Parathyroid adenoma (tissue), 2 donors: ENCODE measurements at regions not wholly inside any gene's neighbourhood (a gene's known extent, or its start where the extent isn't known, plus 50 kb on each side); places are given as distances from the start of the nearest gene placed in this dataset.
"Not testable (repeated sequence)": the region's sequence is repeated elsewhere in the genome, so short reads cannot be mapped to it uniquely, and the experiment has no call there.

Source experiments
- H2AFZ ChIP-seq: fragments of 300-600 bp; sonication (generic); one replicate; pipeline ENCODE4 v1.7.0; 2017; ENCODE audit warnings: antibody characterized with exemption, mild to moderate bottlenecking
- H3K27ac ChIP-seq: fragments of 300-600 bp; sonication (generic); one replicate; pipeline ENCODE4 v1.7.0; 2017
- H3K27me3 ChIP-seq: fragments of 300-600 bp; sonication (generic); one replicate; pipeline ENCODE4 v1.7.0; 2017; ENCODE audit warnings: low read length; ENCODE audit not compliant: control insufficient read depth, insufficient read depth
- H3K36me3 ChIP-seq: fragments of 300-600 bp; sonication (generic); one replicate; pipeline ENCODE4 v1.7.0; 2017; ENCODE audit warnings: low read length; ENCODE audit not compliant: control insufficient read depth, insufficient read depth
- H3K4me1 ChIP-seq: fragments of 300-600 bp; sonication (generic); one replicate; pipeline ENCODE4 v1.7.0; 2017; ENCODE audit warnings: control low read depth
- H3K4me2 ChIP-seq: fragments of 300-600 bp; sonication (generic); one replicate; pipeline ENCODE4 v1.7.0; 2017; ENCODE audit warnings: low read length
- H3K4me3 ChIP-seq: fragments of 300-600 bp; sonication (generic); one replicate; pipeline ENCODE4 v1.7.0; 2017; ENCODE audit warnings: low read depth, low read length
- H3K79me2 ChIP-seq: fragments of 300-600 bp; sonication (generic); one replicate; pipeline ENCODE4 v1.7.0; 2017; ENCODE audit warnings: control low read depth
- H3K9ac ChIP-seq: fragments of 300-600 bp; sonication (generic); one replicate; pipeline ENCODE4 v1.7.0; 2017; ENCODE audit warnings: mild to moderate bottlenecking
- H3K9me3 ChIP-seq: fragments of 300-600 bp; sonication (generic); one replicate; pipeline ENCODE4 v1.7.0; 2017; ENCODE audit warnings: low read length; ENCODE audit not compliant: control insufficient read depth
- CTCF ChIP-seq: fragments of 300-600 bp; sonication (generic); IDR thresholded peaks from one replicate; pipeline ENCODE4 v1.7.0; 2017; ENCODE audit warnings: antibody characterized with exemption, mild to moderate bottlenecking
- donor health status: primary hyperparathyroidism.

DNA sequence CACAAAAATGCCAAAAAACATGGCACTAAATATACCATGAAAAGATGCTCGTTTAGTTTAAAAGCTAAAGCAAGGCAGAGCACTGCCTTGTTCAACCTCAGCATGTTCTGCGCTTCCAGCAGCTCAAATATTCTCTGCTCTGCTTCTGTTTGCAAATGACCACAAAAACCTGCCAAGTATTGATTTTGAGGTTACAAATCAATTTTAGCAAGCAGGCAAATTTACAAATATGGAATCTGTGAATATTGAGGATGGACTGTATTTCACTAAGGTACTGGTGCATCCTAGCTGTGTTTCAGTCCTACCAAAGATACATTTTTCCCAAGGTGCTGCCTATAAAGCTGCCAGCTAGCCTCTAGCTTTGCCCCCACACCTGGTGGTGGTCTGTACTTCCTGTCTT, 449.9 kb downstream of the PREX1 start:
- H3K27ac ChIP-seq = no peak overlapping the region

DNA sequence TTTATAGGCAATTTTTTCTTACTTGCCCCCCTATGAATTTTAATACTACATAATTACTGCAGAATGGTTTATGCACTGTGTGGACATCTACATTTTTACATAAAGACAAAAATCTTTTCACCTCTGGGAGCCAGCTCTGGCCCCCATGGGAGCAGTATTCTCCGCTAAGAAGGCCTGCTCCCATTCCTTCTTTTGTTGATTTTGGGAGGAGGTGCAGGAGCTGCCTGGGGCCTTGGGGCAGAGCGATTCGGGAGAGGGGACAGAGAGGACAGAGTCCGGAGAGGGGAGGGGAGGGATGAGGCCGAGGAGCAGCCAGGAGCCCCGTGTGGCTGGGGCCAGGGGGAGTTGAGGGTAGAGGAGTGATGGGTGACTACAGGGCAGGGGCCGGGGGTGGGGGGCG, 452.0 kb downstream of the PREX1 start:
- H3K9ac ChIP-seq = no peak overlapping the region
- H3K4me2 ChIP-seq = no peak overlapping the region

More for the DNA sequence above, 449.9 kb downstream of the PREX1 start:
- Histone ChIP-seq H3K36me3 (no peaks in the 10 kb centered on the region), H3K27me3 (no peaks in the 10 kb centered on the region), H3K4me3 (no peak overlapping the region), H3K9ac (no peak overlapping the region), H3K79me2 (no peaks in the 10 kb centered on the region), H2AFZ (no peak overlapping the region), H3K4me1 (no peaks in the 10 kb centered on the region), H3K9me3 (no peaks in the 10 kb centered on the region), H3K4me2 (no peak overlapping the region)
- no peak for TF ChIP-seq CTCF

DNA sequence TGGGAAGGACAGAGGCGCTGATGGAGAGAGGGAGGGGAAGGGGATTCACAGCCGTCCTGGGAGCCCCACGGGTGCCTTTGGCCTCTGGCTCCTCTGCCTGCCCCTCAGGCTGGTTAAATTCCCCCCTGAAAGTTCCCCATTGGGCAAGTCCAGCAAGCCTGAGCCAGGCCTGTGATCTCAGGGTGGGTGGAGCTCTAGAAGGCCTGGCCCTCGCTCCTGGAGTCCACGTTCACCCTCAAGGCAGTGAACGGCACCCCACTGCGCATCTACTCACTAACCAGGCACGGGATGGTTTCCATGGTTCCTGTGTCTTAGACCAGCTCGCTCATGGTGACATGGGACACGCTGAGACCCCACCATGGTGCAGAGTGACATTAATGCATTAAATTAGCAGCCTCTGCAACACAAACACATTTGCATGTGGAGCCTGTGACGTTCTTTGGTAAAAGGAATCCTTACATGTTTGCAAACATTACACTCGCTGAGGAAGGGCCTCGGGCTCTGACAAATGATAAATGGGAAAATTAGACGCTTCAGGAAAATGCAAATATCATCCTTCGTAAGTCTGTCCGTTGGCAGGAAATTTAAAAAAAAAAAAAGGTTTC, 452.7 kb downstream of the PREX1 start:
- H3K4me2 ChIP-seq = no peak overlapping the region
- peak overlapping the region; percentile 54 for H3K27ac ChIP-seq
- H2AFZ ChIP-seq = no peak overlapping the region
- no peak overlapping the region for H3K9ac ChIP-seq
- no peaks in the 10 kb centered on the region for H3K4me1 ChIP-seq
- TF ChIP-seq CTCF = no peak
- no peaks in the 10 kb centered on the region for H3K27me3 ChIP-seq
- no peaks in the 10 kb centered on the region for H3K79me2 ChIP-seq
- H3K4me3 ChIP-seq = no peak overlapping the region
- H3K36me3 ChIP-seq = no peaks in the 10 kb centered on the region
- no peaks in the 10 kb centered on the region for H3K9me3 ChIP-seq

More for the DNA sequence above, 452.0 kb downstream of the PREX1 start:
- Histone ChIP-seq H3K4me3 (no peak overlapping the region), H3K36me3 (no peaks in the 10 kb centered on the region), H3K79me2 (no peaks in the 10 kb centered on the region), H3K27ac (no peak overlapping the region), H3K9me3 (no peaks in the 10 kb centered on the region), H3K27me3 (no peaks in the 10 kb centered on the region), H3K4me1 (no peaks in the 10 kb centered on the region), H2AFZ (no peak overlapping the region)
- no peak for TF ChIP-seq CTCF

DNA sequence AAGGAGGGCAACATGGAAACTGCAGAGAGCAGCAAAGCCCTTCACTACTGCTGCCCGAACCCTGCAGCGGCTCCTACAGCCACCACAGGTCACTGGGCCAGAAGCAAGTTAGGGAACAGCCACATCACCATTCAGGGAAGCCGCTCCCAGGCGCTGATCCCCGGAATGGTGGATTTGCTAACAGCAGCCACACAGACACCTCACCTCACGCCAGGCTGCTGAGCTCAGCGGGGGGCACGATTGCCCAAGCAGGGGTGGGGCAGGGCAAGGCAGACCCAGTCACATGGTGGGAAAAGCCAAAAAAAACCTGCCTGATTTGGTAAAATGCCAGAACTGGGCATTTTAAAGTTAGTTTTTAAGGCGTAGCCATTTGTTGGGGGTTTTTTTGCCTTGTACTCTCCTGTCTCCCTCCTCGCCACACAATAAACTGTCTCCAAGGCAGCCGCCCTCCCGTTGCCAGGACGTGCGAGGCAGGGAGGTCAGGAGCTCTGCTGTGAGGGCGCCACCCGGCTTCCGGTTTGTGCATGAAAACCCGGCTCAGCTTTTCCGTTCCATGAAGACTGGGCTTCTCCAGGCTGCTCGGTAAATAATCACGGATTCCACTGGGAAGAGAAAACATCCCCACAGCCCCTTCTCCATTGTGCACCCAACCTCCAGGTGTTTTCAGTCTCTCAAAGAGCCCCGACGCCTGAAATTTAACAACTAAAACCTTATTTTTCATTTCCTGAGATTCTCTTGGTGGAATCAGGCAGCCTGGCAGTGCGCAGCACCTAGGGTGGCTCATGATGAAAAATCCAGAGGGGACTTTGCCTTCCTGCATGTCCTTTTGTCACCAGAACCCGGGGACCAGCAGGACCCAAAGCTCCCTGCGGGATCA, 453.5 kb downstream of the PREX1 start:
- H3K4me1 ChIP-seq, H3K36me3 ChIP-seq, H3K9me3 ChIP-seq, H3K4me2 ChIP-seq, H3K4me3 ChIP-seq, H3K27me3 ChIP-seq, H3K79me2 ChIP-seq, H3K9ac ChIP-seq, H2AFZ ChIP-seq: not testable (repeated sequence)
- H3K27ac ChIP-seq = peak overlapping the region; percentile 54

DNA sequence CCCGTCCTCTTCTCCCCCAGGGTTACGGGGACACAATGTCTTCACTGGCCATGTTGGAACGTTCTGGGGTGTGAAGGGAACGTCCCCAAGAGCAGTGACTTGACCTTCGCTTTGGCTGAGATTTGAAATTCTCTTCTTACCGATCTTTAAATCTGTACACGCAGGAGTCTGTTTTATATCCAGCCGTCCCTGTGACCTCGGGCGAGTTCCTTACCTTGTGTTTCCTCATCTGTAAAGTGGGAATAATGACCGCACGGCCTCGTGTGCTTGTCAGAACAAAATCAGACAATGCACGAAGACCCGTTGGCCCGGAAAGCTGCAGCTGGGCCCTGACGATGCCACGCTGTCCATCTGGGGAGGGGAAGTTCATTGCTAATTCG, 454.3 kb downstream of the PREX1 start:
- H3K36me3 ChIP-seq = no peaks in the 10 kb centered on the region
- no peaks in the 10 kb centered on the region for H3K4me1 ChIP-seq
- H3K27me3 ChIP-seq = no peaks in the 10 kb centered on the region
- H3K79me2 ChIP-seq = no peaks in the 10 kb centered on the region
- no peak overlapping the region for H2AFZ ChIP-seq
- TF ChIP-seq CTCF = no peak
- H3K9me3 ChIP-seq = no peaks in the 10 kb centered on the region
- no peak overlapping the region for H3K4me3 ChIP-seq
- no peak overlapping the region for H3K4me2 ChIP-seq
- H3K27ac ChIP-seq = peak overlapping the region; percentile 32
- H3K9ac ChIP-seq = no peak overlapping the region

DNA sequence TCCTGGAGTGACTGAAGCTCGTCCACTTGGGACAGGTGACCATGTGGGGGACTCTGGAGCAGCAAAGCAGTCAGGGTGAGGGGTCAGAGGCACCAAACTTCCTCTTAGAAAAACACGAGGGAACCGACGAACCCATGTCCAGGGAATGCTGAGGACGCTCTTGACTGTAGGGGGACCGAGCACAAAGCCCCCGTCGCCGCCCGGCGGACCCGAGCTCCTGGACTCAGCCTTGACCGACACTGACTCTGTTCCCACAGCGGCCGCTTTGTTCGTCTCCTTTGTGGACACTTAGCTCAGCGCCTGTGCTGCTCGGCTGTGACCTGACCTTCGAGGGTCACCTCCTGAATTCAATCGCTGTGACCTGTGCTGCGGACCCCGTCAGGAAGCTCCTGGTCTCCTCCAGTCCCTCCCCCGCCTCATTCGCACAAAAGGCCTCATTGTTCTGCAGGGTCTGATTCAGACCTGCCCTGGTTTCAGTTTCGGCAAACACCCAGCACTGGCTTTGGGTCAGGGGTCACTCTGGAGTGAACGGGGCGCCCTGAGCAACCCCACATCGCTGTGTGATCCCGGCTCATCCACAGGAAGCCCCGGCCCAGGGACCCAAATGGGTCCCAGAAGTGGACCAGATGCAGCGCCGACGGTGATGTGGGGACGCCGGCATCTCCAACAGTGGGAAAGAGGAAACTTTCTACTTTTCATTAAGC, 454.8 kb downstream of the PREX1 start:
- H3K4me3 ChIP-seq = not testable (repeated sequence)

More for the DNA sequence above, 454.8 kb downstream of the PREX1 start:
- H3K27ac ChIP-seq = peak overlapping the region; percentile 32
- H3K79me2 ChIP-seq, H3K9ac ChIP-seq, H3K4me1 ChIP-seq, H3K27me3 ChIP-seq, H3K9me3 ChIP-seq, H3K4me2 ChIP-seq, H3K36me3 ChIP-seq, H2AFZ ChIP-seq: not testable (repeated sequence)
